ENCODE measurements at regions not wholly inside any gene's neighbourhood (a gene's known extent, or its start where the extent isn't known, plus 50 kb on each side); places are given as distances from the start of the nearest gene placed in this dataset.

DNA sequence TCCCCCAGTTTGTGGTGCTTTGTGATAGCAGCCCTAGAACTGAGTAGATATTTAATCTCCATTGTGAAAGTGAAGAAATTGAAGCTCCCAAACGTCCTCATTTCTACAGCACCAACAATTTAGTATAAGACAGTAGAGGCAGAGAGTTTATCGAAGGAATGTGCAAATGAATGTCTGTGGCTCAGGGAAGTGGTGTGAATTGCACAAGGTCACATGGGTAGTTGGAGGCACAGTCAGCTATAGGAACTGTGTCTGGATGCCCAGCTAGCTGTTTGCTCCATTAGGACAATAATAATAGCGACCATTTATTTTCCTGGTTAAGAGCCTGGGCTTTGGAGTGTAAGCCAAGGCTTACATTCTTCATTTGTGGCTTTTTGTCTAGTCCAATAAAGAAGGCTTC, 144.4 kb upstream of the USP24 start:
- no peak overlapping the region for H2AFZ ChIP-seq (ENCODE audit: low read depth, low read length)
- no peak overlapping the region for H3K4me3 ChIP-seq (ENCODE audit: low read length)
- no peaks in the 10 kb centered on the region; the same call in 1 of the 2 replicates for H3K27me3 ChIP-seq (ENCODE audit: low read depth, low read length)
- H3K27ac ChIP-seq (ENCODE audit: low read length): no peak overlapping the region
- H3K9me3 ChIP-seq (ENCODE audit: insufficient read depth, low read length): no peaks in the 10 kb centered on the region
- H4K20me1 ChIP-seq (ENCODE audit: insufficient read depth, low read length): no peaks in the 10 kb centered on the region
- H3K9ac ChIP-seq (ENCODE audit: low read length): no peak overlapping the region
- H3K4me1 ChIP-seq (ENCODE audit: low read length): no peaks in the 10 kb centered on the region
- TF ChIP-seq EZH2phosphoT487 (IDR thresholded peaks at IDR 0.05; ENCODE audit: low read depth): no peak
- no peak for TF ChIP-seq CTCF (IDR thresholded peaks at IDR 0.05; ENCODE audit: low read depth, low read length)
- H3K36me3 ChIP-seq (replicated peaks; ENCODE audit: low read depth, low read length): no peaks in the 10 kb centered on the region
- no peak overlapping the region for H3K4me2 ChIP-seq (ENCODE audit: low read length)
- H3K79me2 ChIP-seq (ENCODE audit: low read length): no peaks in the 10 kb centered on the region

GRCh38 chr1:55358581-55358980, 143.4 kb upstream of the USP24 start:
- TF ChIP-seq EZH2phosphoT487 (IDR thresholded peaks at IDR 0.05; ENCODE audit: low read depth) (no peak), CTCF (IDR thresholded peaks at IDR 0.05; ENCODE audit: low read depth, low read length) (no peak)
- Histone ChIP-seq H4K20me1 (ENCODE audit: insufficient read depth, low read length) (no peaks in the 10 kb centered on the region), H3K79me2 (ENCODE audit: low read length) (no peaks in the 10 kb centered on the region), H3K9ac (ENCODE audit: low read length) (no peak overlapping the region), H3K4me3 (ENCODE audit: low read length) (no peak overlapping the region), H3K36me3 (replicated peaks; ENCODE audit: low read depth, low read length) (no peaks in the 10 kb centered on the region), H3K9me3 (ENCODE audit: insufficient read depth, low read length) (no peaks in the 10 kb centered on the region), H3K27me3 (ENCODE audit: low read depth, low read length) (no peaks in the 10 kb centered on the region), H3K27ac (ENCODE audit: low read length) (no peak overlapping the region), H3K4me1 (ENCODE audit: low read length) (no peaks in the 10 kb centered on the region), H3K4me2 (ENCODE audit: low read length) (no peak overlapping the region), H2AFZ (ENCODE audit: low read depth, low read length) (no peak overlapping the region)

GRCh38 chr1:55355549-55355948, 140.4 kb upstream of the USP24 start:
- no peak overlapping the region for H3K9ac ChIP-seq (ENCODE audit: low read length)

More at GRCh38 chr1:55355549-55355948, 140.4 kb upstream of the USP24 start:
- Histone ChIP-seq H3K27me3 (ENCODE audit: low read depth, low read length) (no peaks in the 10 kb centered on the region), H3K36me3 (replicated peaks; ENCODE audit: low read depth, low read length) (no peaks in the 10 kb centered on the region), H3K79me2 (ENCODE audit: low read length) (no peaks in the 10 kb centered on the region), H3K4me3 (ENCODE audit: low read length) (no peak overlapping the region), H2AFZ (ENCODE audit: low read depth, low read length) (no peak overlapping the region), H3K9me3 (ENCODE audit: insufficient read depth, low read length) (no peaks in the 10 kb centered on the region), H4K20me1 (ENCODE audit: insufficient read depth, low read length) (no peaks in the 10 kb centered on the region), H3K27ac (ENCODE audit: low read length) (no peak overlapping the region), H3K4me2 (ENCODE audit: low read length) (no peak overlapping the region), H3K4me1 (ENCODE audit: low read length) (no peaks in the 10 kb centered on the region)
- TF ChIP-seq CTCF (IDR thresholded peaks at IDR 0.05; ENCODE audit: low read depth, low read length): no peak
- no peak for TF ChIP-seq EZH2phosphoT487 (IDR thresholded peaks at IDR 0.05; ENCODE audit: low read depth)

Data from OCI-LY3 (cell line).